ENCODE measurements at regions not wholly inside any gene's neighbourhood (a gene's known extent, or its start where the extent isn't known, plus 50 kb on each side); places are given as distances from the start of the nearest gene placed in this dataset.

DNA sequence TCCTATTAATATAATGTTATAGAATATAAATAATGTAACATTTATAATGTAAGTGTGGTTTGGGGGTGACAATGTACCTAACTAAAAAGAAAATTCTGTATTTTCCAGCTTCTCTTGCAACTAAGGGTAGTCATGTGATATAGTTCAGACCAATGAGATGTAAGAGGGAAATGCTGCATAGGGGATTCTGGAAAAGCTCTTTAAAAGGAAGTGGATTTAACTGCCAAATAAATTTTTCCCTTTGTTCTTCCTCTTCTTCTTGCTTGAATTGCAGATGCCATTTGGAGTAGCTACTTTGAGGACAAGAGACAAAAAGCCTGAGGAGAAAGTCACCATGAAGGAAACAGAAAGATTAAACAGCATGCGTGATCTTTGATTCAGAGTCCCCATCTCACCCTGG lies 194.3 kb downstream of the PTEN start:
- TF ChIP-seq, protein P1, sequence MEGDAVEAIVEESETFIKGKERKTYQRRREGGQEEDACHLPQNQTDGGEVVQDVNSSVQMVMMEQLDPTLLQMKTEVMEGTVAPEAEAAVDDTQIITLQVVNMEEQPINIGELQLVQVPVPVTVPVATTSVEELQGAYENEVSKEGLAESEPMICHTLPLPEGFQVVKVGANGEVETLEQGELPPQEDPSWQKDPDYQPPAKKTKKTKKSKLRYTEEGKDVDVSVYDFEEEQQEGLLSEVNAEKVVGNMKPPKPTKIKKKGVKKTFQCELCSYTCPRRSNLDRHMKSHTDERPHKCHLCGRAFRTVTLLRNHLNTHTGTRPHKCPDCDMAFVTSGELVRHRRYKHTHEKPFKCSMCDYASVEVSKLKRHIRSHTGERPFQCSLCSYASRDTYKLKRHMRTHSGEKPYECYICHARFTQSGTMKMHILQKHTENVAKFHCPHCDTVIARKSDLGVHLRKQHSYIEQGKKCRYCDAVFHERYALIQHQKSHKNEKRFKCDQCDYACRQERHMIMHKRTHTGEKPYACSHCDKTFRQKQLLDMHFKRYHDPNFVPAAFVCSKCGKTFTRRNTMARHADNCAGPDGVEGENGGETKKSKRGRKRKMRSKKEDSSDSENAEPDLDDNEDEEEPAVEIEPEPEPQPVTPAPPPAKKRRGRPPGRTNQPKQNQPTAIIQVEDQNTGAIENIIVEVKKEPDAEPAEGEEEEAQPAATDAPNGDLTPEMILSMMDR (IDR thresholded peaks at IDR 0.05; ENCODE audit: low read length, missing control alignments) = no peak
- H3K4me3 ChIP-seq (replicated peaks; ENCODE audit: low read depth, low read length) = no peak overlapping the region
- DNase-seq (ENCODE audit: low read depth) = no peak

DNA sequence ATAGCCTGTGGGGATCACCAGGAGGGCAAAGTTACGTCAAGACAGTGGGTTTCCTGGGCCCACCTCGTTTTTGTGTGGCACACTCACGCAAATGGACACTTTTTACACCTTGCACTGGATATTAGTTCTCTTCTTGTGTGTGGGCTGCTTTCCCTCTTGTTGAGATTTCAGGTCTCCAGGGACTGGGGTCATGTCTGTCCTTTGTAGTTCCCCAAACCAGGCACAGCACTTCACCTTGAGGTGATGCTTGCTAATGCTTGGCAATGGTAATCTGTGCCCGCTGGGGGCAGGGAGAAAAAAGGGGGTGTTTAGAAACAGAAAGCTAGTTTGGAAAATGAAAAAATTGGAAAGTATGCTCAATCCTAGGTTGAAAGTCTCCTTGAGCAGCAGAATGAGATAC lies 195.3 kb downstream of the PTEN start:
- DNase-seq (ENCODE audit: low read depth) = no peak
- no peak overlapping the region for H3K4me3 ChIP-seq (replicated peaks; ENCODE audit: low read depth, low read length)
- TF ChIP-seq, protein P1 (IDR thresholded peaks at IDR 0.05; ENCODE audit: low read length, missing control alignments) = no peak

- TF ChIP-seq, protein P1 (IDR thresholded peaks at IDR 0.05; ENCODE audit: low read length, missing control alignments) = no peak
- no peak for DNase-seq (ENCODE audit: low read depth)
- H3K4me3 ChIP-seq (replicated peaks; ENCODE audit: low read depth, low read length) = no peak overlapping the region
Measured at GRCh38 chr10:88059190-88059589, 195.8 kb downstream of the PTEN start.

DNA sequence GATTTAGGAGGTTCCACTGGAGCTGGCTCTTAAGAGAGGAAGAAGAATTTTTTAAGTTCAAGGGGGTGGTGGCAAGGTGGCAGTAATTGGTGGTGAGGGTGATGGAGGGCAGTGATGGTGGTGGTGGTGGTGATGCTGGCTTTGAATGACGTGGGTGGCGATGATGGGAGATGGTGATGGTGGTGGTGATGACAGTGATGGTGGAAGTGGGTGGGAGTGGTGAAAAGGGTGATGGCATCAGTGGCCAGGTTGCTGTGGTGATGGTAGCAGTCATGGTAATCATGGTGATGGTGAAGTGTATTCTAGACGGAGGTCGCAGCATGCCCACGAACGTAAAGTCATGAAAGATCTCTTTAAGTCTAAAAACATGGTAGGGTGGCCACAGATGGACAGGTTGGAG lies 197.3 kb downstream of the PTEN start:
- DNase-seq (ENCODE audit: low read depth) = no peak
- no peak overlapping the region for H3K4me3 ChIP-seq (replicated peaks; ENCODE audit: low read depth, low read length)
- TF ChIP-seq, protein P1 (IDR thresholded peaks at IDR 0.05; ENCODE audit: low read length, missing control alignments) = no peak

- H3K4me3 ChIP-seq (replicated peaks; ENCODE audit: low read depth, low read length) = no peak overlapping the region
- TF ChIP-seq, protein P1 (IDR thresholded peaks at IDR 0.05; ENCODE audit: low read length, missing control alignments) = no peak
- no peak for DNase-seq (ENCODE audit: low read depth)
Measured at GRCh38 chr10:88062385-88062784, 199.0 kb downstream of the PTEN start.

GRCh38 chr10:88062798-88063472 lies 199.5 kb downstream of the PTEN start:
- H3K4me3 ChIP-seq (replicated peaks; ENCODE audit: low read depth, low read length) = no peak overlapping the region
- peak; percentile 41 for DNase-seq (ENCODE audit: low read depth)
- TF ChIP-seq, protein P1 (IDR thresholded peaks at IDR 0.05; ENCODE audit: low read length, missing control alignments) = no peak

Measured in fibroblast of pulmonary artery (primary cell).